ENCODE measurements at regions not wholly inside any gene's neighbourhood (a gene's known extent, or its start where the extent isn't known, plus 50 kb on each side); places are given as distances from the start of the nearest gene placed in this dataset.

DNA sequence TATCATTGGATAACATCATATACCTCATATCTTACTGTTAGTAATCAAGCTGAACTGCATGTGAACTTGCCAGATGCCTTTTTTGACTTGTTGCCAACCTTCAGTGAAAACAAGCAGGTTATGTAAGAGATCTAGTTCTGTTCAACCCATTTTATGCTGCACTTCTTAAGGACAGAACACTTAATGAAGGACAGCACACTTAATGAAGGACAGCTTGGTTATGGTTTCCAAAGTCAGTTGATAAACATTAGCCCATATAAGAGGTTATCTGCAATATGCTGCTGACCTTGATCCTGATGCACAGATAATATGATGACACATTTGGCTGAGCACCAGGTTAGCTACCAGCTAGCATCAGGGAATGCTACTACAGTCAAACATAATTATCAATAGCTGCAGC is 358.7 kb upstream of the PDGFD start:
- Mint-ChIP-seq H3K4me3 (no peak overlapping the region), H3K9me3 (no peaks in the 10 kb centered on the region), H3K4me1 (no peaks in the 10 kb centered on the region), H3K27me3 (peaks cover 0 to 3% of the 10 kb centered on the region in 2 donors), H3K27ac (no peak overlapping the region), H3K36me3 (no peaks in the 10 kb centered on the region)
- no peak for ATAC-seq (replicated peaks)
- DNase-seq: no peak

DNA sequence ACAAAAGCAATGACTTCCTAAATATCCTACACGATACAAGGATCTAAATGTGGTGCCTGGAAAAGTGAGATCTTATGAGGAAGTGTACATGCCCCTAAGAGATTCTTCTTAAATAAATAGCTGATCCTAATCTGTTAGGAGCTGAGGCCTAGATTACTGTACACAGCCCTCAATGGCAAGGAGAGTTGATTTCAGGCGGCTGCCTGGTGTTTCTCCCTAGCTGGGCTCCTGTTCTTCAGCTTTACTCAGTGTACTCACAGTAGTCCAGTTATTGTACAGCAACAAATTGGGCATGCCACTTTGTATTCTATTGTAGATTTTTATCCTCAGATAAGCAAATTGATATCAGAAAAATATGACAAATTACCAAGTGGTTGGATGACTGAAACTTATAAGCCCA is 358.2 kb upstream of the PDGFD start:
- H3K4me1 Mint-ChIP-seq: no peaks in the 10 kb centered on the region
- H3K27me3 Mint-ChIP-seq: peaks cover 0 to 4% of the 10 kb centered on the region in 2 donors
- DNase-seq: no peak
- H3K4me3 Mint-ChIP-seq: no peak overlapping the region
- H3K9me3 Mint-ChIP-seq: no peaks in the 10 kb centered on the region
- H3K36me3 Mint-ChIP-seq: no peaks in the 10 kb centered on the region
- no peak for ATAC-seq (replicated peaks)
- H3K27ac Mint-ChIP-seq: no peak overlapping the region

DNA sequence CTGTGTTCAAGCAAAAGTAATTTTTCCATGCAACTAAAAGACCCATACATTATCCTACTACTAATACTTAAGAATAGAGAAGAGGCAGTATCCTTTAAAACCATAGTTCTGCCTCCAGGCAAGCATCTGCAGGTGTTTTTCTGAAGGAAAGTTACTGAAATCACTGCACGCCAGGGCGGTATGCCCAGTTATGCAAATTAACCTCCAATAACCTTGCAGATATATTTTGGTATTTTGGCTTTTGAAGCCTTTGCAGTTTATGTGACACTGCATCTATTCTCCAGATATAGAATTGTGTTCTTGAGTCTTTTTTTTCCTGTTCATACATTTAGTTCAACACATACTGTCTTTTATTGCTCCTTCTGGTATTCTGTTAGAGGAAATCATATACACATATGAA is 346.2 kb upstream of the PDGFD start:
- Mint-ChIP-seq H3K4me1 (no peaks in the 10 kb centered on the region), H3K36me3 (no peaks in the 10 kb centered on the region), H3K27ac (no peak overlapping the region), H3K27me3 (no peaks in the 10 kb centered on the region), H3K4me3 (no peak overlapping the region), H3K9me3 (no peaks in the 10 kb centered on the region)
- ATAC-seq (replicated peaks) (no peak), DNase-seq (no peak)

DNA sequence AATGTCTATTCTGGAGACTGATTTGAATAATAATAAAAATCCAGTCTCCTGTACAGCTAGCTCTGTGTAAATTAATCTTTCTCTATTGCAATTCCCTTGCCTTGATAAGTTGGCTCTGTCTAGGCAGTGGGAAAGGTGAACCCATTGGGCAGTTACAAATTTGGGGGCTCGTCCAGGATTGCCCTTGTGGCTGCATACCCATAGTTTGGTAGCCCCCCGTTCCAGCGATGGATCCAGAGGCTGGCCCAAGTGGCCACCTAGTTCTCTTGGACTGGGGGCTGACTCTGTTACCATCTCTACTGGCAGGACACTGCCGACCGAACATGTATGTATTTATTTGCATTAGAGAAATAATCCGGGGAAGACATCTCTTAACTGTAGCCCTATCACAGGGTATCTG is 326.2 kb upstream of the PDGFD start:
- no peak for DNase-seq
- H3K4me3 Mint-ChIP-seq: no peak overlapping the region

DNA sequence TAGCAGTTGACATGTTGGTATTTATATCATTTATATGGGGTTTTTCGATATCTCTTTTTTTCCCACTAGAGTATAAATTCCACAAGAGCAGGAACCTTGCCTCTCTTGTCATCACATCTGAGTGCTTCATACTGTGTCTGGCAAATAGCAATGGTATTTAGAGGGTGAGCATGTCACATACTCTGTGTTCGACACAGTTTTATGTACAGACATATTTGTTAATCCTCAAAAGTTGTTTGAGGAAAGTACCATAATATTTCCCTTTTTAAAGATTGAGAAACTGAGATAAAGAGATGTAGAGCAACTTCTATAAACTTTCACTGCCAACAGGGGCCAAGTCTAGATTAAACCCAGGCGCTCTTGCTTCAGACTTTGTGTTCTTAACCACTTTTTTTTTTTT is 324.6 kb upstream of the PDGFD start:
- Mint-ChIP-seq H3K9me3 (peaks cover 17 to 18% of the 10 kb centered on the region in 2 donors), H3K27me3 (no peaks in the 10 kb centered on the region), H3K36me3 (no peaks in the 10 kb centered on the region), H3K4me3 (no peak overlapping the region), H3K4me1 (no peaks in the 10 kb centered on the region), H3K27ac (no peak overlapping the region)
- ATAC-seq (replicated peaks): no peak
- no peak for DNase-seq

More for the DNA sequence above, 326.2 kb upstream of the PDGFD start:
- Mint-ChIP-seq H3K27ac (no peak overlapping the region), H3K27me3 (no peaks in the 10 kb centered on the region), H3K9me3 (peaks cover 17 to 18% of the 10 kb centered on the region in 2 donors), H3K4me1 (no peaks in the 10 kb centered on the region), H3K36me3 (no peaks in the 10 kb centered on the region)
- no peak for ATAC-seq (replicated peaks)

DNA sequence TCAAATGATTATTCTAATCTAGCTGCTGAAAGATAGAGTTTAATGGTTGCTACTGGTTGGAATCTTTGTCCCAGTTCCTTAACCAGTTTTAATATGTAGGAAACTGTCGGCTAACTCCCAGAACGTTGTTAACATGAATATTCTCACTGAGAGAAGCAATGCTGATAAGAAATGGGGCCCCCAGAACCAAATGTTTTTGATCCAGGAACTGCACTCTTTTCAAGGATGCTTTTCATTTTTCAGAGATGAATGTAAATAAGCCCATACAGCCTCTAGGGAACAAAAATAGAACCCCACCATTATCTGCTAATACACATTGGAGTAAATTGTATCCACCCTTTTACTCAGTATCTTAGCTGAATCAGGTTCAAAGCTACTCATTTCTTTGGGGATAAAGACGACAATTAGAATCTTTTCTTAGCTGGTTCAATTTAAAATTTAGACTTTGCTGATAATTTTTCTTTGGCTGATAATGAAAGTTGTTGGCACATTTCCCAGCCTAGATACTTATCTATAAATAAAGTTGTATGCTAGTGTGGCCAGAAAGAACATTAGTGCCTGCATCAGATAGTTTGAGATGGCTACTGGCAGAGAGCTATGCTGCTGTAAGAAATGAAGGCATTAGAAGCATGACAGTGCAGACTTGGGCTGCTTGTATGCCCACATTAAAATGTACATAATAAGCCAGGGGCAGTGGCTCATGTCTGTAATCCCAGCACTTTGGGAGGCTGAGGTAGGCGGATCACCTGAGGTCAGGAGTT is 323.3 kb upstream of the PDGFD start:
- no peak for ATAC-seq (replicated peaks)
- DNase-seq: no peak
- H3K4me3 Mint-ChIP-seq: no peak overlapping the region
- H3K27me3 Mint-ChIP-seq: no peaks in the 10 kb centered on the region
- H3K27ac Mint-ChIP-seq: no peak overlapping the region
- H3K36me3 Mint-ChIP-seq: no peaks in the 10 kb centered on the region
- H3K4me1 Mint-ChIP-seq: no peaks in the 10 kb centered on the region
- peaks cover 20 to 21% of the 10 kb centered on the region in 2 donors for H3K9me3 Mint-ChIP-seq

DNA sequence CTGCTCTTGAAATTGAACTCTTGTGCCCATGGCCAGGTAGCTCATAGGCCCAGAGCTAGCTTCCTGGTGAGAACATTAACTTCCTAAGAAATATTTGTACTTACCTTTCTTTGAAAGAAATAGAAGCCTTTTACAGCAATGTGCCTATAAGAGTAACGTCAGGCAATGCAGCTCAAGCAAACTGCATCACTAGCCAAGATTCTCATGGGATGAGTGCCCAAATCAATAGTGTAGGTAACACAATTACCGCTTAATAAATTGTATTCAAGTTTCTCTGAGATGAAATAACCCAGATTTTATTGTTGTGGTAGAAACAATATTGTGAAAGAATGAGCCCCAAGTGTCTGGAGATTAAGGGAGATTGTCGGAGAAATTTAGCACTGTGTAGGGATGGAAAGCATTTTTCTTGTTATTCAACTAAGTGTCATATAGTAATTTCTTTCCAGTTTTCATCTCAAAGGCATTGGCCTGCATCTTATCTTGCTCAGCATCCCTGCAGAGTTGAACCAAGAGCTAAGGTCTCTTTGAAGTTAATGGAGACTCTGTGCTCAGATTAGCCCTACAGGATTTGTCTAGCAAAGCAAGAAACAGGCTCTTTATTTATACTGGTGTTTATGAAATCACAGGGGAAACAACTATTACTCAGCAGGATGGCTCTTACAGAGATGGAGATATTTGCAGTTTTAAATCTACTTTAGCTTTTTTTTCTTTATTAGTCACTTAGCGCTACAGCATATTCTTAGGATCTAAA is 321.0 kb upstream of the PDGFD start:
- no peak overlapping the region for H3K4me3 Mint-ChIP-seq
- H3K27me3 Mint-ChIP-seq: no peaks in the 10 kb centered on the region
- H3K4me1 Mint-ChIP-seq: no peaks in the 10 kb centered on the region
- ATAC-seq (replicated peaks): no peak
- DNase-seq: no peak
- peaks cover 17 to 20% of the 10 kb centered on the region in 2 donors for H3K9me3 Mint-ChIP-seq
- no peaks in the 10 kb centered on the region for H3K36me3 Mint-ChIP-seq
- no peak overlapping the region for H3K27ac Mint-ChIP-seq

DNA sequence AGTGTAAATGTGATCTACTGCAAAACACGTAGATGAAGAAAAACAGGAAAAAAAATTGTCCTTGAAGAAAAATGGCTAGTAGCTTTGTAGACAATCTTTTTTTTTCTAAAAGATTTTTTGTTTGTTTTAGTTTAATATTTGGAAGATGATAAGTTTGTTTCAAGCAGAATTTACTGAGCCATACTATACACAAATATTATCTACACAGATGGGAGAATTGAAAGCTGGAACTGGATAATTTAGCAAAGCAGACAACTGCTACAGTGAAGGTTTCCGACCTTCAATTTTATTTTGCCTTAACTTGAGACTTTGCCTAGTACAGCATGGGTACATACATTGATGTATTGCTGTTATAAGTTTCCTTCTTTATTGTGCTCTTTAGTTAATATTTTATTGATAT is 313.0 kb upstream of the PDGFD start:
- DNase-seq (no peak), ATAC-seq (replicated peaks) (no peak)
- Mint-ChIP-seq H3K4me3 (no peak overlapping the region), H3K27me3 (no peaks in the 10 kb centered on the region), H3K9me3 (peaks cover 9 to 11% of the 10 kb centered on the region in 2 donors), H3K4me1 (no peaks in the 10 kb centered on the region), H3K27ac (no peak overlapping the region), H3K36me3 (no peaks in the 10 kb centered on the region)

DNA sequence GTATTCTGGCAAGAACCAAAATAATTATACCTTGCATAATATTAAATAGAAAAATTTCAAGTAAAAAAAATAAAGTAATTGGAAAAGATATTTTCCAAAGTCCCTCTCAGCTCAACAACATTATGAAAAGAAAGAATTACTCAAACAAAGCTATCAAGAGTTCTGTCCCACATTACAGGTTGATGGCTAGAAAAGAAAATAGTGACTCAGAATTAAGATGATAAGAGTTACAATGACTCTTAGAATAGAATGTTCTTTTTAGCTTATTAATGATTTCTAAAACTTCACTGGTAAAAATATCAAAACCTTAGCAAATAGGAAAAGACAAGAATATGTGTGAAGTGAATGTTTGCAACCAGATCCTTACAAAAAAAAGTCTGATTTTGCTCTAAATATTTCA is 312.5 kb upstream of the PDGFD start:
- H3K27ac Mint-ChIP-seq: no peak overlapping the region
- no peaks in the 10 kb centered on the region for H3K4me1 Mint-ChIP-seq
- no peak overlapping the region for H3K4me3 Mint-ChIP-seq
- no peak for ATAC-seq (replicated peaks)
- no peaks in the 10 kb centered on the region for H3K27me3 Mint-ChIP-seq
- no peaks in the 10 kb centered on the region for H3K36me3 Mint-ChIP-seq
- DNase-seq: no peak
- peaks cover 6% of the 10 kb centered on the region in 2 donors for H3K9me3 Mint-ChIP-seq

DNA sequence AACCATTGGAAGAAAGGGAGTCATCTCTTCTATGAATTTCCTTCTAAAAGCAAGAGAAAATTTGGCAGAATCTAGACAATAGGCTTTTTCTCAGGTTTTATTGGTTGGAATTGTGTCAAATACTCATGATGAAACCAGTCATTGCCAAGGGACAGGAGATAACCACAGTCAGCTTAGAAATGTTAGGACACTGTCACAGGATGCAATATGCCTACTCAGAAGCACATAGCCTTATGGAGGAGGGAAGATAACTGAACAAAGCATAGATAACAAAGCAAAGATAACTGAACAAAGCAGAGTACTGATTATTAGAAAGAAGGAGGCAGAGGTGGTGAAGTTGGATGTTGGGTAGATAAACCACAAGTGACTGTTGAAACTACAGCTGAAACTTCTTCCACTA is 303.5 kb upstream of the PDGFD start:
- Mint-ChIP-seq H3K36me3 (no peaks in the 10 kb centered on the region), H3K4me3 (no peak overlapping the region), H3K27me3 (no peaks in the 10 kb centered on the region), H3K4me1 (no peaks in the 10 kb centered on the region), H3K27ac (no peak overlapping the region), H3K9me3 (no peaks in the 10 kb centered on the region)
- DNase-seq: no peak
- ATAC-seq (replicated peaks): no peak

DNA sequence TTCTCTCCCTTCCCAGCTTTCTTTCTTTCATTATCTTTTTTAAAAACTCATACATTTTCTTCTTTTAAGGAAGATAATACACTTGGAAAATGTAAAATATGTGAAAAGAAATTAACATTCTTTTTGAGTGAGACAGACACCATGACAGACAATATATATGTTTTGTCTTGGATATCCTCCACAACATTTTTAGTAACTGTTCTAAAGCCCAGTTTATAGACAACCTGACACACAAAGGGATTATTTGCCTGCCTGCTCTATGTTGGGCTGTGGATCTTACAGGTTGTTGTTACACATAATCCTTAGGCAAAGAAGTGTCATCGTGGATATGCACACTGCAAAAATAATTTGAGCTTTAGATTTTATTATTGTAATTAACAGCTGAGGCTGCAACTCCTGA is 301.4 kb upstream of the PDGFD start:
- Mint-ChIP-seq H3K4me1 (no peaks in the 10 kb centered on the region), H3K27ac (no peak overlapping the region), H3K36me3 (no peaks in the 10 kb centered on the region), H3K9me3 (no peaks in the 10 kb centered on the region), H3K27me3 (no peaks in the 10 kb centered on the region), H3K4me3 (no peak overlapping the region)
- ATAC-seq (replicated peaks) (no peak), DNase-seq (no peak)

DNA sequence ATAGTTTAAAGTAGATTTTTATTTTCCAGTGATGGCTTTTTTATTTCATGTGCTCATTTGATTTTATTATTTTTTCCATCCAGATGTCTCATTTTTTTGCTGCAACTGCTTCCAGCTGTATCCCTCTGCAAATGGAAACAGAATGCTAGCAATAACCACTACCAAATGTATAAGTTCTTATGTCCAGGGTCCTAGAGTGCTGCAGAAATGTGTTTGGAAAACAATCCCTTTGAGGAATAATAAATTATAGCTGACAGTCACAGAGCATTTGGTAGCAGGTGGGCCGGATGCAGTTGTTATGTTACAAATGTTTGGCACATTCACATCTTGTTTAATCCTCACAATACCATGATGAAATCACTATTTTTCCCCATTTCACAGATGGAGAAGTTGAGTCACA is 300.7 kb upstream of the PDGFD start:
- H3K27me3 Mint-ChIP-seq: no peaks in the 10 kb centered on the region
- no peaks in the 10 kb centered on the region for H3K9me3 Mint-ChIP-seq
- ATAC-seq (replicated peaks): no peak
- no peak for DNase-seq
- H3K4me3 Mint-ChIP-seq: no peak overlapping the region
- no peaks in the 10 kb centered on the region for H3K4me1 Mint-ChIP-seq
- H3K27ac Mint-ChIP-seq: no peak overlapping the region
- H3K36me3 Mint-ChIP-seq: no peaks in the 10 kb centered on the region

DNA sequence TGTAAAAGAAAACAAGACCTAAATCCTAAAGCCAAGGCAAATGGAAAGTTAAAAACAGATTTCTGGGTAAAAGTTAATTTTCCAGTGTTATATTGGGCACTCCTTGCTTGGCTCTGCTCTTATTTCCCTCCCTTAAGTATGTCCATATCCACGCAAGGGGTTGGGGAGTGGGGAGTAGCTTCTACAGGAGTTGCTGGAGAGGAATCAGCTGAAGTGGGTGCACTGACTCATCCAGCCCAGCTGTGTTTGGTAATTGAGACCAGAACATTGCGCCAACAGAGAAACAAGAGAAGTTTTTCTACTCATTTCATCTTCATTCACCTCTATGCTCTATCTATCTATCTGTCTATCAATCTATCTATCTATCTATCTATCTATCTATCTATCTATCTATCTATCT is 298.4 kb upstream of the PDGFD start:
- Mint-ChIP-seq H3K27ac (no peak overlapping the region), H3K4me3 (no peak overlapping the region), H3K9me3 (no peaks in the 10 kb centered on the region), H3K4me1 (no peaks in the 10 kb centered on the region), H3K36me3 (no peaks in the 10 kb centered on the region), H3K27me3 (no peaks in the 10 kb centered on the region)
- ATAC-seq (replicated peaks) (no peak), DNase-seq (no peak)

DNA sequence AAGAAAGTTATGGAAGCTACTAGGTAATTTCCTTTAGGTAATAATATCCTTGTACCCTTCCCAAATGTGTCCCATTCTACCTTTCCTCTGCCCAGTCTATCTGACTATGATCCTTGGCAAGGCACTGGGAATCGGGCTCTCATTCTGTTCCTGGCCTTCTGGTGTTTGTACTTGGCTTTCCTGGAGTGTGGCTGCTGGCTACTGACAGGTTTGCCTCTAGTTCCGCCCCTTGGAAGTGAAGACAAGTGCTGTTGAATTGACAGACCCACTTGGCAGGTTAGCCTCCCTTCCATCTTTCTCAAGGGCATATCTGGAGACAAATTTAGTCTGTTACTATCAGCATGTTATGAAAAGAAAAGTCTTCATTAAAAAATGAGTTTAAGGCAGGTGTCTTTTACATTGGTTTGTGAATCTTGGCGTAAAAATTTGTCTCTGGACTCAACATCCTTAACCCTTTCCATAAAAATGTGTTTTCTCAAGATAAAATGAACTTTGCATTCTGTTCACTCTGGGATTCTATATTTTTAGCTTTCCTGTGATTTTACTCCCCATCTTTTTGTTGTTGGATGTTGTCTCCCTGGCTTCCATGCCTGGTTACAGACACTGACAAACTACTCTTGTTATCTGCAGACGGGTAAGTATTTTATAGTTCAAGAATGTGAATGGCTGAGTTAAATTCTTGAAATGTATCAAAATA is 287.4 kb upstream of the PDGFD start:
- no peaks in the 10 kb centered on the region for H3K4me1 Mint-ChIP-seq
- peaks cover 0 to 5% of the 10 kb centered on the region in 2 donors for H3K27me3 Mint-ChIP-seq
- no peaks in the 10 kb centered on the region for H3K36me3 Mint-ChIP-seq
- ATAC-seq (replicated peaks) (no peak), DNase-seq (no peak)
- no peak overlapping the region for H3K27ac Mint-ChIP-seq
- peaks cover 0 to 6% of the 10 kb centered on the region in 2 donors for H3K9me3 Mint-ChIP-seq
- no peak overlapping the region for H3K4me3 Mint-ChIP-seq

DNA sequence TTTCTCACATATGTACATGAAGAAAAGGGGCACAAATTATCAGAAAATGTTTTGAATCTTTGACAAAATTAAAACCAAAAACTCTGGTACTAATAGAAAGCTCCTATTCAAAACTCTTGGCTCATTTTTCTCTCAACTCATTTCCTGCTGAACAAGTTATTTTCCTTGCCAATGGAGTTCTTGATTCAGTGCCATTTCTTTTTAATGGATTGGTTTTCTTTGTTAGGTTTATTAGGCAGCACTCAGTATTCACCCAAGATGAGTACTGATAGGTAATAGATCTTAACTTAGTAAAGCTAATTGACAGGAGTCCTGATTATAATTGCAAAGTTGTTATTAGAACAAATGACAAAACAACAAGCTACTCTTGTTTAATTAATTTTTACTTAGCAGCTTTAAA is 279.4 kb upstream of the PDGFD start:
- no peak for DNase-seq
- H3K27me3 Mint-ChIP-seq: peaks cover 0 to 5% of the 10 kb centered on the region in 2 donors
- peaks cover 4 to 6% of the 10 kb centered on the region in 2 donors for H3K9me3 Mint-ChIP-seq
- H3K4me1 Mint-ChIP-seq: no peaks in the 10 kb centered on the region
- H3K36me3 Mint-ChIP-seq: no peaks in the 10 kb centered on the region
- no peak for ATAC-seq (replicated peaks)
- no peak overlapping the region for H3K4me3 Mint-ChIP-seq
- no peak overlapping the region for H3K27ac Mint-ChIP-seq

Data from stimulated activated naive B cell treated with anti-CD40 and anti-IgM and Interleukin-4, amounts not matched to agents 10 μg/mL and 1 μg/mL and 100 μg/mL, for 72 hours (primary cell).